Activated T-cell treated with anti-CD3 and anti-CD28 coated beads, Interleukin-2, amount 50 U/mL, for 24 hours (primary cell): ENCODE measurements at regions not wholly inside any gene's neighbourhood (a gene's known extent, or its start where the extent isn't known, plus 50 kb on each side); places are given as distances from the start of the nearest gene placed in this dataset.

Experiments used
- DNase-seq: peaks from one replicate; pipeline ENCODE4 v3.0.0-alpha.2; 2020
- H3K27ac Mint-ChIP-seq: 2 replicates; pipeline ENCODE4 v1.8.0; 2020; ENCODE audit warnings: mild to moderate bottlenecking, mixed read lengths
- H3K27me3 Mint-ChIP-seq: 2 replicates; pipeline ENCODE4 v1.8.0; 2020; ENCODE audit warnings: mixed read lengths
- H3K36me3 Mint-ChIP-seq: 2 replicates; pipeline ENCODE4 v1.8.0; 2020; ENCODE audit warnings: low read depth, mixed read lengths
- H3K4me1 Mint-ChIP-seq: 2 replicates; pipeline ENCODE4 v1.8.0; 2020; ENCODE audit warnings: low read depth, mixed read lengths
- H3K4me3 Mint-ChIP-seq: 2 replicates; pipeline ENCODE4 v1.8.0; 2020; ENCODE audit warnings: mild to moderate bottlenecking, moderate library complexity, mixed read lengths
- H3K9me3 Mint-ChIP-seq: 2 replicates; pipeline ENCODE4 v1.8.0; 2020; ENCODE audit warnings: mixed read lengths

DNA sequence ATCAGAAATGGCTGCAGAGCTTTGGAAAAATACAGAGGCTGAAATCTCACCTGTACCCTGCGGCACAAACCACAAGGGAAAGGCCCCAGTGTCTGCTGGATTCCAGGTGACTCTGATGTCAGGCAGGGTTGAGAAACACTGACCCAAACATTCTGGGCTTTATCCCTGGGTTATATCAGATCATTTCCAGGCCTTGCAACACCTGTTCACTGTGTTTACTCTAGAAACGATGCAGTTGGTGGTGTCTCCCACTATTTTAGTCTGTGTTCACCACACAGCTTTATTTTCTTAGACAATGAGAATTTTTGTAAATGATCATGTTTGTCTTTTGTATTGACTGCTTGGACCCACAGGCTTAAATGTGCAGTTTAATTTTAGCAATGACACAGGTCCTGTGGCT is 151.5 kb upstream of the SDK2 start:
- Mint-ChIP-seq H3K27me3 (no peaks in the 10 kb centered on the region), H3K4me1 (peaks cover 10% of the 10 kb centered on the region), H3K36me3 (no peaks in the 10 kb centered on the region), H3K27ac (no peak overlapping the region), H3K9me3 (no peaks in the 10 kb centered on the region), H3K4me3 (no peak overlapping the region)
- no peak for DNase-seq

DNA sequence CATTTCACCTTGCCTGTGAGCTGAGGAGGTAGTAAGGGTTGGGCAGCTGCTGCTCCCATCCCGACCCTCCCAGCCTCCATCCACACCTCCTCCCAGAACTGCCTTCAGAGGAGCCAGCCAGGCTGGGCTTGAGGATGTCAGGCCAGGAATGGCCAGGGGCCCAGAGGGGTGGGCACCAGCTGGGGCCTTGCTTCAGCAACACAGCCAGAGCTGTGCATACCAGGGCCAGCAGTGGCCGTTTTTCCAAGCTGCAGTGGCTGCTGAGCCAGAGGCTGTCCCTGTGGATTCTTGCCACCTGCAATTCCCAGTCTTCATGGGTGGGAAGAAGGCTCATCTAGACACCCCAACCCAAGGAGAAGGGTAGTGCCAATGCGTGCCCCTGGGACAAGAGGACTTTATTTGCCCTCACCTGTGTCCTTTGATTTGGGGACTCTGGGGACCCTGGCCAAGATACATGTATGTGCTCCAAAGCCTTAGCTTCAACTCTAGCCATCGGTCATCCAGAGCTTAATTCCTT is 153.4 kb upstream of the SDK2 start:
- Mint-ChIP-seq H3K27ac (no peak overlapping the region), H3K27me3 (no peaks in the 10 kb centered on the region), H3K9me3 (no peaks in the 10 kb centered on the region), H3K4me1 (peaks cover 16% of the 10 kb centered on the region), H3K36me3 (no peaks in the 10 kb centered on the region), H3K4me3 (no peak overlapping the region)
- DNase-seq: no peak

DNA sequence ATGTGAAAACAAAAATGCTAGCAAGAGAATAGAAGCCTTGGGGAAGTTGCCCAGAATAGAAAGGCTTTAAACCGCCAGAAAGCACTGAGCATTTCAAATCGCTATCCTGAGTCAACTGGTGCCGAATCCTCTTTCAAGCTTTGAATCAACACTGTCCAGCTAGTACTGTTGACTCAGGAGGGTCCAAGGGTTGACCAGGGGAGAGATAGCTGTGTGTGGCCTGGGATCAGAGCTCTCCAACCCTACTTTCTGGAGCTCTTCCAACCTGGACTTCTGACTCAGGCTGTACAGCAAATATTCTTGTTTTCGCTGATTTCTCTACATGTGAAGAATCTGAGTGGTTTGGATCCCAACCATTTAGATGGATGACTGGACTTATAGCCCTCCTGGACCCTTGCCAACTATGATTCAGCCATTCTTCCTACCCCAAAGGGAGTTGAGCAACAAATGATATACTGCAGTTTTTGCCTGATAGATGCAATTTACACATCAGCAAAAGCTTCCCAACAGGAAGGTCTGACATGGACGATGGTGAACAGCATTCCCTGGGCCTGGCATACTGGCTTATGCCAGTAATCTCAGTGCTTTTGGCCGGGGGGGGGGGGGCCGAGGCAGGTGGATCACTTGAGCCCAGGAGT is 154.0 kb upstream of the SDK2 start:
- Mint-ChIP-seq H3K4me3 (no peak overlapping the region), H3K9me3 (no peaks in the 10 kb centered on the region), H3K36me3 (no peaks in the 10 kb centered on the region), H3K27me3 (no peaks in the 10 kb centered on the region), H3K4me1 (peaks cover 17% of the 10 kb centered on the region), H3K27ac (no peak overlapping the region)
- DNase-seq: no peak

DNA sequence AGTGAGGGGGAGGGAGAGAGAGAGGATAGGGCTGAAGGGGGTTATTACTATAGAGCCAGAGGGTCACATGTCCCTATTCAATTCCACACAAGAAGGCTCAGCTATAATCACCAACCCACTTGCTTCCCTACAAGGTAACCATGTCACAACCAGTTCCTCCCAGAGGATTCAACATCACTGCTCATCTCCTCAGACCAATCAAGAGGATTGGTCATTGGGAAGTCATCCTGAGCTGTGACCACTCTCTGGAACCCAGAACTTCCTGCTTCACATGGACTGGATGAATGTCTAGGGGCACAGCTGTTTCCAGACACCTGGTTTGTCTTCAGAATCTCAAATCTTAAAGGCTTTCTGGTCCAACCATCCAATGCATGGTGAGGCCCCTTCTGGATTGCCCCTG is 154.9 kb upstream of the SDK2 start:
- DNase-seq: no peak
- H3K9me3 Mint-ChIP-seq: no peaks in the 10 kb centered on the region
- H3K4me1 Mint-ChIP-seq: peaks cover 17% of the 10 kb centered on the region
- no peaks in the 10 kb centered on the region for H3K27me3 Mint-ChIP-seq
- H3K4me3 Mint-ChIP-seq: no peak overlapping the region
- H3K36me3 Mint-ChIP-seq: no peaks in the 10 kb centered on the region
- no peak overlapping the region for H3K27ac Mint-ChIP-seq

DNA sequence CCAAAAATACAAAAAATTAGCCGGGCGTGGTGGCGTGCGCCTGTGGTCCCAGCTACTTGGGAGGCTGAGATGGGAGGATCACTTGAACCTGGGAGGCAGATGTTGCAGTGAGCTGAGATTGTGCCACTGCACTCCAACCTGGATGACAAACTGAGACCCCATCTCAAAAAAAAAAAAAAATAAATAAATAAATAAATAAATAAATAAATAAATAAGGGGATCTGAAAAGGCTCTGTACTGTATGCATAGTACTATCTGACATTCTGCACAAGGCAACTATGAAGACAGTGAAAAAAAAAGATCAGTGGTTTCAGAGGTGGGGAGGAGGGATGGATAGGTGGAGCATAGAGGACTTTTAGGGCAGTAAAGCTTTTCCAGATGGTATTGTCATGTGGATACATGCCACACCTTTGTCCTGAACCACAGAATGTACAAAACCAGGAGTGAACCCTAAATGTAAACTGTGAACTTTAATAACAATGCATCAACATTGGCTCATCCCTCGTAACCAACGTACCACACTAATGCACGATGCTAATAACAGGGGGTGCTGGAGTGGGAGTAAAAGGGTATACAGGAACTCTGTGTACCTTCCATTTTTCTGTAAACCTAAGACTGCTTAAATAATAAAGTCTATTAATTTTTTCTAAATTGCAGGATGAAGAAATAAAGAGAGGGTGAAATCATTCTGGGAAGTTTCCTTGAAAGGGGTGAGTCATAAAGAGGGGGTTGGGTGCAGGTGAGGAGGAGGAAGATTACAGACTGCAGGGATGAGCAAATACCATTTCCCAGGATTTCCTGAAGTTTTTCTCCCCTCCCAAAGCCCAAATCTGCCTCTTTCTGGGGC is 155.8 kb upstream of the SDK2 start:
- DNase-seq: no peak
- no peaks in the 10 kb centered on the region for H3K9me3 Mint-ChIP-seq
- H3K4me1 Mint-ChIP-seq: peaks cover 10% of the 10 kb centered on the region
- H3K4me3 Mint-ChIP-seq: no peak overlapping the region
- no peak overlapping the region for H3K27ac Mint-ChIP-seq
- no peaks in the 10 kb centered on the region for H3K36me3 Mint-ChIP-seq
- H3K27me3 Mint-ChIP-seq: no peaks in the 10 kb centered on the region

DNA sequence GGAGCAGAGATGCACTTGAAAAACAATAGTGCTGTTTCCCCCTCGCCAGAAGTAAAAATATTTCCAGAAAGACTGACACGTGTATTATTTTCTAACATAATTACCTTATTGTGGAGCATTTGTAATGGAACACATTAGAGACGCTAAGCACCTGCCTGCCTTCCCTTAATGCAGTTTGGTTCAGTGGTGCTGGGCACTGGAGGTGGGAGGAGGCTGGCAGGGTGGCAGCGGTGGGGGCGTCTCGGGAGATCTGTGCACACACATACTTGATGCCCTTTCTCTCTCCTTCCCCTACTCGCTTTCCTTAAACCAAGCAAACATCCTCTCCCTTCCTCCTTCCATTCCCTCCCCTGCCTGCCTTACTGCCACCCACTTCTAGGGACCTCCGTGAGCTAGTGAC is 156.6 kb upstream of the SDK2 start:
- Mint-ChIP-seq H3K9me3 (peaks cover 3% of the 10 kb centered on the region), H3K27ac (no peak overlapping the region), H3K36me3 (no peaks in the 10 kb centered on the region), H3K4me1 (peaks cover 10% of the 10 kb centered on the region), H3K27me3 (no peaks in the 10 kb centered on the region), H3K4me3 (no peak overlapping the region)
- DNase-seq: no peak

DNA sequence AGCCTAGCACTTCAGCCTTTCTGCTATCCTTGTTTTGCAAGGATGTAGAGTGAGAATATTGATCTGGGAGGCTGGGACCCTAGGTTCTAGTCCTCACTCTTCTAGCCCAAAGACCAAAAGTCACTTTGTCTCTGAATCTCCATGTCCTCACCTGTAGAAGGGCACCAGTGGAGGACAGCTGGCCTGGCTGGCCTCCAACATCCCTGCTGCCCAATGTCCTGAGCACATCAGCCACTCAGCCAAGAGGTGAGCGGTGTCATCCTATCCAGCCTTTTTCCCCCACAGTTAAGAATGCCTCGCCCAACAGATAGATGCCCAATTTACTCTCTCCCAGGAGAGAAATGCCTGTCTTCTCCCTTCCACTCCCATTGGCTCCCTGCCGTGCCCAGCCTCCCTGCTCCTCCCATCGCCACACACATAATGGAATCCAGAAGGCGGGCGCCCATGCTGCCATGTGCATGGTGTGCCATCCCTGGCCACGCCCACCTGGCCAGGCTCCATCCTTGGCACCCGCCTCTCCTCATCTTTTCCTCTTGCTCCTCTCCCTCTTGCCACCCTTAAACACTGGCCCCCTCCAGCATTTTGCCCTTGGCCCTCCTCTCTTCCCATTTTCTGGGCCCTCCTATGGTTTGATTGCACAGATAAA is 157.3 kb upstream of the SDK2 start:
- Mint-ChIP-seq H3K4me3 (no peak overlapping the region), H3K4me1 (peaks cover 10% of the 10 kb centered on the region), H3K9me3 (peaks cover 4% of the 10 kb centered on the region), H3K27ac (no peak overlapping the region), H3K27me3 (no peaks in the 10 kb centered on the region), H3K36me3 (no peaks in the 10 kb centered on the region)
- no peak for DNase-seq

DNA sequence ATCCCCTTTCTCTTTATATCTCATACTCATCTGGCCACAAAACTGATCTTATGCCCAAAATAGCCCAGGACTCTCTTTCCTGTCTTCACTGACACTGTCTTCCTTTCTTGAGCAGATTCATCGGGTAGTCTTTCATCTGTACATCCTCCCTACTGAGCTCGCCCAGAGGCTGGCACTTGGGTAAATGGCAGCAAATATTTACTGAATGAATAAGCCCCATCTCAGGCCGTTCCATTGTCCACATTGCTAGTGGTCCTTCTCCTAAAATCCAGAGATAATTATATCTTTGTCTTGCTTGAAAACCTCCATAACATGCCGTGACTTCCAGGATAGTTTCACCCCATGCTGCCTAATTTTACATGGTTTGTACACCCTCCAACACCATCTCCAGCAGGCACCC is 158.1 kb upstream of the SDK2 start:
- Mint-ChIP-seq H3K27ac (no peak overlapping the region), H3K4me1 (peaks cover 10% of the 10 kb centered on the region), H3K27me3 (no peaks in the 10 kb centered on the region), H3K9me3 (peaks cover 10% of the 10 kb centered on the region), H3K36me3 (no peaks in the 10 kb centered on the region), H3K4me3 (no peak overlapping the region)
- DNase-seq: no peak

DNA sequence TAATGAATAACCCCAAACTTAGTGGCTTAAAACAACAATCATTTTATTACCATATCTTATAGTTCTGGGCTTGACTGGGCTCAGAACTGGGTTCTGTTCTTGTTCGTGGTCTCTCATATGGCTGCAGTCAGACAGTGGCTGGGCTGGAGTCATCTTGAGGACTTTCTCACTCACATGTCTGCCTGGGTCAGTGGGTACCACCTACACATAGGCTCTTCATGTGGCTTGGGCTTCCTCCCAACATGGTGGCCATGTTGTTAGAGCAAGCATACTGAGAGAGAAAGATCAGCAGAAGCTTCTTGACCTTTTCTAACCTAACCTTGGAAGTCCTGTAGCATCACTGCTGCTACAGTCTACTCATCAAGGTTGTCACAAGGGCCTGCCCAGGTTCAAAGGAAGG is 158.6 kb upstream of the SDK2 start:
- H3K27ac Mint-ChIP-seq: no peak overlapping the region
- no peak overlapping the region for H3K4me3 Mint-ChIP-seq
- no peak for DNase-seq
- no peaks in the 10 kb centered on the region for H3K27me3 Mint-ChIP-seq
- peaks cover 10% of the 10 kb centered on the region for H3K4me1 Mint-ChIP-seq
- H3K9me3 Mint-ChIP-seq: peaks cover 10% of the 10 kb centered on the region
- no peaks in the 10 kb centered on the region for H3K36me3 Mint-ChIP-seq

DNA sequence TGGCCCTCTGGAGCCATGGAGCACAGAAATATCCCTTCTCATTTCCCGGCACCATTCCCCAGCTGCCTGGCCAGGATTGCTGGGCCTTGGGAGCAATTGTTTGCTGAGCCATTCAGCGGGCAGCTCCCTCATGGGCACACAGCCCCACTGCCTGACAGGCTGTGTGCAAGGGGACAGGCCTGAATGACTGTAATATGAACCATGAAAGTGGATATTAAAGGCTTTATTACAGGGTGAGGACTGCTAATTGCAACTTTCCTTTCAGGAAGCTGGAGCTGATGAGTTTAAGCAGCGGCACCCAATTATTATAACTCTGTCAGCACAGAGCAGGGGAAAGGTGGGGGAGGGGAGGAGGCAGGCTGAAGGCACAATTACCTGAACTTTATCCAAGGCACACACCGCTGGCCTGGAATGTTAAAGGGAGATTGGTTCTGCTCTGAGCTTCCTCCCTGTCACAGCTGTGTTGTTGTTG is 159.8 kb upstream of the SDK2 start:
- peaks cover 10% of the 10 kb centered on the region for H3K4me1 Mint-ChIP-seq
- H3K27me3 Mint-ChIP-seq: no peaks in the 10 kb centered on the region
- H3K9me3 Mint-ChIP-seq: peaks cover 10% of the 10 kb centered on the region
- H3K4me3 Mint-ChIP-seq: no peak overlapping the region
- DNase-seq: no peak
- H3K36me3 Mint-ChIP-seq: no peaks in the 10 kb centered on the region
- H3K27ac Mint-ChIP-seq: no peak overlapping the region

DNA sequence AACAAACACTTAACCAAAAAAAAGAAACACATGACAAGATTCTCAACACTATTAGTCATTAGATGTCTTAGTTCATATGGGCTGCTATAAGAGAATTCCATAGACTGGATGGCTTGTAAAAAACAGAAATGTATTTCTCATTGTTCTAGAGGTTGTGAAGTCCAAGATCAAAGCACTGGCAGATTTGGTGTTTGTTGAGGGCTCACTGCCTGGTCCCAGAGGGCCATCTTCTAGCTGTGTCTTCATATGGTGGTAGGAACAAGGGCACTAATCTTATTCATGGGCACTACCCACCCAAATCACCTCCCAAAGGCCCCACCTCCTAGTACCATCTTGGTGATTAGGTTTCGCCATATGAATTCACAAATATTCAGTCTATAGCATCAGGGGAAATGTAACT is 162.5 kb upstream of the SDK2 start:
- no peaks in the 10 kb centered on the region for H3K27me3 Mint-ChIP-seq
- no peaks in the 10 kb centered on the region for H3K36me3 Mint-ChIP-seq
- H3K27ac Mint-ChIP-seq: no peak overlapping the region
- no peak for DNase-seq
- H3K4me1 Mint-ChIP-seq: peaks cover 7% of the 10 kb centered on the region
- H3K4me3 Mint-ChIP-seq: no peak overlapping the region
- peaks cover 10% of the 10 kb centered on the region for H3K9me3 Mint-ChIP-seq

DNA sequence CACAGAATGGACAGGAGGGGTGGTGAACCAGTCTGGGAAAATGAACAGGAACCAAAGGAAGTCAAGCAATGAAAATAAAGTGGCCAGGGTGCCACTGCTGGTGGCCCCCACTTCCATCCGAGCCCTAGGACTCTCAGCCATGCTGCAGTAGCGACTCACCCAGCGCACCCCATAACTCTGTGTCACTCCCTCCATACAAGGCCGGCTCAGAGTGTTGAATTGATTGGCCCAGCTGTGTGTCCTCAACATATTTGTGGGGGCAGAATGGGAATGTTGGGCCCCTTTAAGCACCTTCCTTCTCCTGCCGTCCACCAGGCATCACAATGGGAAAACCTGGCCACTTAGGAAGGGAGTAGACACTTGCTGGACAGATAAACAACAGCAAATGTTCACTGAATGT is 169.0 kb upstream of the SDK2 start:
- H3K27me3 Mint-ChIP-seq: no peaks in the 10 kb centered on the region
- H3K36me3 Mint-ChIP-seq: no peaks in the 10 kb centered on the region
- no peak overlapping the region for H3K4me3 Mint-ChIP-seq
- no peaks in the 10 kb centered on the region for H3K9me3 Mint-ChIP-seq
- no peak for DNase-seq
- no peaks in the 10 kb centered on the region for H3K4me1 Mint-ChIP-seq
- no peak overlapping the region for H3K27ac Mint-ChIP-seq

DNA sequence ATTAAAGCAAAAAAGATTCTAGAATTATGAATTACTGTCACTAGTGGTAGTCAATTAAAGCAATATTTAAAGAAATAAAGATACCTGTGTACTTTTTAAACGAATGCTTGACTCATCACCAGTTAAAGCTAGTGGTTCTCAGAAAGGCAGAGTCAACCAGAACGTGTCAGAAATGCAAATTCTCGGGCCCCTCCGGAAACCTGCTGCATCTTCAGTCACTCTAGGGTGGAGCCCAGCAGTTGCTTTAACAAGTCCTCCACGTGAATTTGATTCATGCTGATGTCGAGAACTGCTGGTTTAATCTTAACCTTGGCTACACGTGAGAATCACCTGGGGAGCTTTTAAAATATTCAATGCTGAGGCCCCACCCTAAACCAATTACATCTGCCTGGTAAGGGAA is 169.8 kb upstream of the SDK2 start:
- Mint-ChIP-seq H3K27ac (no peak overlapping the region), H3K9me3 (no peaks in the 10 kb centered on the region), H3K36me3 (no peaks in the 10 kb centered on the region), H3K4me1 (no peaks in the 10 kb centered on the region), H3K4me3 (no peak overlapping the region), H3K27me3 (no peaks in the 10 kb centered on the region)
- DNase-seq: no peak

DNA sequence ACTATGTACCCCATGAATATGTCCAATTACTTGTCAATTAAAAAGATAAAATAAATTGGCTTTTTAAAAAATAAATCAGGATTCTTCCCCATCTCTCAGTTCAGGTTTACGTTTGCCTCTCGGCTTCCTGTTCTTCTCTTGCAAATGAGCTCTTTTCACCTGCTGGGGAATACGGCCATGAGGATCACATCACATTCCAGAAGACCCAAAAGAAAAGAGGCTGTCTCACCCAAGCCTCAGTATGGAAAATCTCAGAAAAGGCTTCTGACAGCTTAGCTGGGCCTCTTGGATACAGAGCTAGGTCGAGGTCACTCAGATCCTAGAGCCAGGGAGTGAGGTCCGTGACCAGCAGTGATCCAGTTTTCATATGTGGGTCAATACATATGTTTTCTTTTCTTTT is 171.2 kb upstream of the SDK2 start:
- Mint-ChIP-seq H3K36me3 (no peaks in the 10 kb centered on the region), H3K4me1 (no peaks in the 10 kb centered on the region), H3K27ac (no peak overlapping the region), H3K9me3 (no peaks in the 10 kb centered on the region), H3K4me3 (no peak overlapping the region), H3K27me3 (no peaks in the 10 kb centered on the region)
- DNase-seq: no peak
